OCI-M2 (cell line): ENCODE measurements at regions not wholly inside any gene's neighbourhood (a gene's known extent, or its start where the extent isn't known, plus 50 kb on each side); places are given as distances from the start of the nearest gene placed in this dataset.
"Not testable (repeated sequence)": the region's sequence is repeated elsewhere in the genome, so short reads cannot be mapped to it uniquely, and the experiment has no call there.

ENCODE experiments used
- DNase-seq: peaks from one replicate; lab custom pipeline; 2025; ENCODE audit not compliant: unreplicated experiment; lab: John Stamatoyannopoulos, UW

GRCh38 chr9:135273008-135273407, 185.5 kb downstream of the OLFM1 start:
- no peak for DNase-seq

DNA sequence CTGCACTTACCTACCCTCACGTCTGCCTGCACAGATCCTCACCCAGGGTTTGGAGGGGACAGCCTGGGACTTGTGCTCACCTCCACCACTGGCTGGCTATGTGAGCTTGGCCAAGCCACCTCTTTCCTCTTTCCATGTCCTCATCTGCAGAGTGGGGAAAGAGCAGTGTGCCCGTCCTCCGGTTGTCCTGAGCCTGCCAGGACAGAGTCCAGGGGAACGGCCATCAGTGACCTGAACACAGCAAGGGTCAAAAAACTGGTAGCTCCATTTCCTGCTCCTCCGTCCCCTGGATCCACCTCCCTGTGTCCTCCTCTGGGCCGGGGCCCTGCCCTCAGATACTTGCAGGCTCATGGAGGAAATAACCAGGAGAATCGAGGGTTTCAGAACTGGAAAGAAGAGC, 187.7 kb downstream of the OLFM1 start:
- no peak for DNase-seq

- no peak for DNase-seq
Observed at GRCh38 chr9:135275571-135276289, 188.3 kb downstream of the OLFM1 start.

DNA sequence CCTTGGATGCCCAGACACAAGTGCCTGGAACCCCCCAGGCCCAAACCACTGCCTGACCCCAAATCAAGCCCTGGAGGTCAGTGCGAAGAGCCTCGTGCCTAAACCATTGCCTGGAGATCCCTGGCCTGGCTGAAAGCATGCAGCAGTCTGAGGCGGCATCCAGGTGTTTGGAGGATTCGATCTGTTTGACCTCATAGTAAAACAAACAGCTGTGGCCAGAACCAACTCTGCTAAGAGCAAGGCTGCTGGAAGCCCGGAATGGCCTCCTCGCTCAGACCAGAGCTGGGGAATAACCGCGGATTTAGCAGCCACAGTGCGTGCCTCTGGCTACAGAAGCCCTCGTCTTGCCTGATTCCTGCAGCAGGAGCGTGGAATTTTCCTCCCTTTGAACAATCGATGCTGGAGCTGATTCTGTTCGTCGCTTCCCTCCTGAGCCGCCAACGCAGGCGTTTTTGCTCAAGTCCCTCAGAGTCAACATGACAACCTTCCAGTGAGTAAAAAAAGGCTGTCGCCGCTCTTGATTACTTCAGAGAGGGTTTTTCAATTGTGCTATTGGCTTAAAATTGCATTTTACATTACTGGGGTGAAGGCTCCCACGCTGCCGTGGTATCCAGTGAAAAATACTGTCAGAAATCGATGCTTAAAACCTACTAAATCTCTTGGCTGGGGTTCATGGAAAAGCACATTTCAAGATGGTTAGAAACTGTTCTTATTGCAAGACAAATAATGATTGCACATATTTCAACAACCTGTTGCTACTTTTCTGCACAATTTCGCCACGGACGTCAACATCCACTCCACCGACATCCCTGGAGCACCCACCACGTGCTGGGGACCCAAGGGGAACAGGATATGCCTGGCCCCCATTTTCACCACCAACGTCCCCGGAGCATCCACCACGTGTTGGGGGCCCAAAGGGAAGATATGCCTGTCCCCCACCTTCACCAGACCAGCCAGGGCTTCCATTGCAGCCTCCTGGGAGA, 190.0 kb downstream of the OLFM1 start:
- no peak for DNase-seq

DNA sequence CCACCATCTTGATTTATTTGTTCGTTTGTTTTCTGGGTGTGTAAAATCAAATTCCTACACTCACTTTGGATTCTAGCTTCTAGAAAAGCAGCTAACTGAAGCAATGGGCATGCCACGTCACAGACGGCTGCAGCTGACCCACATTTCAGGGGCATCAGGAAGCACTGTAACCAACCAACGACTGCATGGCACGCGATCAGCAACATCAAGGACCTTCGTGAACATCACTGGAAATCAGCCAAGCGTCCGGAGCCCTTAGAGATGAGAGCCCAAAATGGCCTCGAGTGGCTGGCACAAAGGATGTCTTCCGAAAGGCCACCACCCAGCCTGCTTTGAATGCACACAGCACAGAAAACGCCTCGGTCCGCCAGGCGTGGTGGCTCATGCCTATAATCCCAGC, 191.1 kb downstream of the OLFM1 start:
- no peak for DNase-seq

DNA sequence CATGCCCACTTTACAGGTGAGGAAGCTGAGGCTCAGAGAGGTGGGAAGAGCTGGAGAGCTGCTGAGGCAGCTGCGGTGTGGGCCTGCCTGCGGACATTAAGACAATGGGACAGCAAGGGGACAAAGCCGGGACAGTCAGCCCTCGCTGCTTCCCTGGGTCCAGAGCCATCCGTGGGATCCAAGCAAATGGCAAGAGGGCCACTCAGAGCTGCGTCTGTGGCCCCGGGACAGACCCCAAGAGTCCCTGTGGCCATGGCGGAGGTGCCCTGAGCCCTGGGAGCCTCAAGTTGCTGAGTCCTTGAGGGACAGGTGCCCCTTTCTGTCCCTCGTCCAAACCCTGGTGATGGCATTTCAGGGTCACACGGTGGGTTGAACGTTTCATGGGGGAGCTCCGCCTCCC, 191.9 kb downstream of the OLFM1 start:
- DNase-seq = no peak

DNA sequence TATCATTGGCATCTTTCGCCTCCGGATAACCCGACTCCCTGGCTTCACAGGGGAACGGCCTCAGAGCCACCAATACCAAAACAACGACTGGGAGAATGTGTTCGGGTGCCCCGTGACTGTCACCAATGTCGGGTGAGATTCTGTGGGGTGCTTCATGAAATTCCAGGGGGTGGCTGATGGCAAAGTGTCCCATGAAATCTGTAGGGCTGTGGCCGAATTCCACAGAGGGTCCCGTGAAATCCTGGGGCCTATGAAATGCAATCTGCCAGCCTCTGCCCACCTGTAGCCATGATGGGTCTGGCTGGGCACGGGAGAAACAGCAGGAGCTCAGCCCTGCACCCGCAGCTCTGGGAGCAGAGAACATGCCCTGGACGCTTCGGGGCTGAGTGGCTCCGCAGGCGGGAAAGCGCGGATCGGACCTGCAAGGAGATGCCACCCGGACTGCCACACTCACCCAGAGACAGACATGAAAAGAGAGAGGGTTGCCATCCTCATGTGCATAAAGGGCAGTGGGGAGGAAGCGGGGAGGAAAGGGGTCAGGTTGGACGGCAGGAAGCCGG, 192.4 kb downstream of the OLFM1 start:
- DNase-seq = no peak

DNA sequence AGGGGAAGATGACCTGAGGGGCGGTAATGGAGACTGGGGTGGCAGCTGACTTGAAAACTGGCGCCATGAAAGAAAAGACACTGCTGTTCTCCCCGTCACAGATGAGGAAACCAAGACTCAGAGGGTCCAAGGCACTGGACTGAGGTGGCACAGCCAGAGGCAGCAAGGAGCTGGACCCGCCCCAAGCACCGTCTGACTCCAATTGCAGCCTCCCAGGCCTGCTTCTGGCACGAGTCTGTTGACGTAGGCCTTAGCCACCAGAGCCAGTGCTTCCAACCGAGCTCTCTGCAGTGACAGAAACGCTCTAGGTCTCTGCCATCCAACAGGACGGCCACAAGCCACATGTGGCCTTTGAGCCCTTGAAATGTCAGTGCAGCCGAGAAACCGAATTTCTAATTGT, 193.2 kb downstream of the OLFM1 start:
- no peak for DNase-seq

DNA sequence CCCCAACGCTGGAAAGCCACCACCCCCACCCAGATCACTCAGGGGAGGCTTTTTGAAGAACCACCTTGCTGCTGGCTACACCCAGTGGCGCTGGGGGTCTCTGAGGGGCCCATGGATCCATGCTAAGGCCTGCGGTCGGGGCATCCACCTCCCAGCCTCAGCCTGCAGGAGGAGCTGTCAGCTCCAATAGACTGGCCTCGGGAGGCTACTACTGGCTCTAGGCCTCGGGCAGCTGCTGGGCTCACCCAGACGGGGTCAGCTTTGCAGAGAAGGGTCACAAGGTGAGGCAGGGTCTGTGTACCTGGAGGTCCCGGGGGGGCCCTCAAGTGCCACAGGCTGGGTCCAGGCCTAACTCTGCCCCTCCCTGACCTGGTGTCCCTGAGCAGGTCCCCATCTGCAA, 193.7 kb downstream of the OLFM1 start:
- DNase-seq = no peak

GRCh38 chr9:135281791-135282737, 194.6 kb downstream of the OLFM1 start:
- DNase-seq = no peak

- no peak for DNase-seq
Observed at GRCh38 chr9:135282808-135283207, 195.3 kb downstream of the OLFM1 start.

GRCh38 chr9:135283671-135284070, 195.9 kb upstream of the PPP1R26 start:
- DNase-seq = no peak

GRCh38 chr9:135284386-135285134, 195.0 kb upstream of the PPP1R26 start:
- DNase-seq = no peak

DNA sequence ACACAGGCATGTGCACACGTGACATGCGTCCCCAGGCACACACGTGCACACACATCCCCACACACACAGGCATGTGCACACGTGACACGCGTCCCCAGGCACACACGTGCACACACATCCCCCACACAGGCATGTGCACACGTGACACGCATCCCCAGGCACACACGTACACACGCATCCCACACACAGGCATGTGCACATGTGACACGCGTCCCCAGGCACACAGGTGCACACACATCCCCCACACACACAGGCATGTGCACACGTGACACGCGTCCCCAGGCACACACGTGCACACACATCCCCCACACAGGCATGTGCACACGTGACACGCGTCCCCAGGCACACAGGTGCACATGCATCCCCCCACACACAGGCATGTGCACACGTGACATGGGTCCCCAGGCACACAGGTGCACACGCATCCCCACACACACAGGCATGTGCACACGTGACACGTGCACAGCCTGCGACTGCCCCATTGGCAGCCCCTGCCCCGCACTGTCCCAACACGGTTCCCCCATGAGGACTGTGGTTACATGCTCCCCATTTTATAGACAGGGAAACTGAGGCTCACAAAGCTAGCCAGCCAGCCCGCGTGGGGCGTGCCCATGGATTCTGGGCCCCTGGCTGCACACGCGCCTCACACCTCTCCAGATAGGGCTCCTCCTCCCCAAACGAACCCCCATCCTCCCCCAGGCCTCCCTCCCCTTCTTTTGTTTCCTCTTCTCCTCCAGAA, 193.2 kb upstream of the PPP1R26 start:
- not testable (repeated sequence) for DNase-seq

- DNase-seq = no peak
Observed at GRCh38 chr9:135286961-135287360, 192.6 kb upstream of the PPP1R26 start.

DNA sequence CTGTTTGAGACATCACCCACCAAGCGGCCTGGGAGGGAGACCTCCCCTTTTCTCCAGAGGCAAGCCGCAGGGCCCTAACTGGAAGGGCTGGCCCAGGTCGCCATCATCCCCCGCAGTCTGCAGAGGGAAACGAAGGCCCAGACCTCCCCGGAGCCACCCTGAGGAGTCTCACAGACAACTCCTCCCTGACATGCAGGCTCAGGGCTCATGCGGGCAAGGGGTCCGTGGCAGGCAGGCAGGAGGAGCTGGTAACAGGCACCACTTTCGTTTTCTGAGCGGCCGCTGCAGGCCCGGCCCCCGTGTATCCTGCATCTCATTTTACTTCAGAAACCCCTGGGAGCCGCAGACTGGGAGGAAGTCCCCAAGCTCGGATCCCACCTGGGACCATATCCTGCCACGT, 192.0 kb upstream of the PPP1R26 start:
- DNase-seq = no peak

- no peak for DNase-seq
Observed at GRCh38 chr9:135288054-135288453, 191.5 kb upstream of the PPP1R26 start.

DNA sequence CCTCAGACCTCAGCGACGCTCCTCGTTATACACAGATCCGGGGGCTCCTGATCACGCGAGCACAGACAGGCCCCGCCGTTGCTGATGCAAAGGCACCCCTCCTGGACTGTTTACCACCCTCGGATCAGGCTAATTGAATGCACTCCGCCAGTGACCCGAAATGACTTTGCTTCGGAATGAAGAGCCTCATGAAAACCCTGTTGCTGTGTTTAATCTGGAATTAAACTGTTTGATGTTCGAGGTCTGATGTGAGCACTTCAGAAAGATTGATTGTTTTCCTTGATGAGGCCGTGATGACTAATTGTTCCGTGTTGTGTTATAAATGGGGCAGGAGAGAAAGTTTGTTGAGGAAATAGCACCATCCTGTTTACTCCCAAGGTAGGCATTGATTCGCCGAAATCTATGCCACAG, 190.5 kb upstream of the PPP1R26 start:
- DNase-seq = no peak

DNA sequence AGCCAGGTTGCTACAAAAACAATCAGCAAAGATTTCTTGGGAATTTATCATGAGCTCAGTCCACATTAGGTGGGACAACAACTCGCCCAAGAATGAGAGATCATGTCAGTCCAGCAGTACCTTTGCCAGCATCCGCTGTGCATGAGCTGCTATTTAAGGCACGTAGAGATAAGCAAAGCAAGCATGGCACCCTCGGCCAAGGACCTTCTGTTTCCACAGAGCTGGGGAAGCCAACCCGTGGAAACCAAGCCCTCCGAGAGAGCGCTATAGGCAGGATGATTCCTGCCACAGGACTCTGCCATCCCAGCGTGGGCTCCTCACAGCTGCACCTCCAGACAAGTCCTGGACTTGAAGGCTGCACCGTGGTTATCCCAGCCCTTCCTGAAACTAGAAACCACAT, 189.5 kb upstream of the PPP1R26 start:
- no peak for DNase-seq
